ENCODE measurements at regions not wholly inside any gene's neighbourhood (a gene's known extent, or its start where the extent isn't known, plus 50 kb on each side); places are given as distances from the start of the nearest gene placed in this dataset.

DNA sequence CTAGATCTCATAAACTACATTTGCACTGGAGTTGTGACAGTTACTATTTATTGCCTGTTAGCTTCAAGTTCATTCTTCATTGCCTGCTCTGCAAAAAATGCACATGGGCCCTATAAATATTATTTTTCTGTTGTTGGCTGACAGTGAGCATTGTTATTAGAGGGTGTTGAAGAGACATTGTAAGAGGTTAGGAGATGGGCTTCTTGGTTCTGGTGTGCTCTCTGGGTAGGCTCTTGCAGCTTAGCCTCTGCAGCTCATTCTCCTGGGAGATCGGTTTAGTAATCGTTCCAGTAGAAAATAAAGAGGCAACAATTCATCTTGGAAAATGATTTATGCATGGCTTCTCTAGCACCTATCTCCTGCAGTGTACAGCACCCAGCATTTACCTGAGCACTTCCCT is 113.8 kb upstream of the SCN7A start:
- BruUV-seq (replicated peaks): no TSS peak
- Histone ChIP-seq H3K4me3 (ENCODE audit: low read depth, low read length, poor library complexity, severe bottlenecking) (no peak overlapping the region), H3K79me2 (ENCODE audit: insufficient read depth, low read depth, low read length) (no peaks in the 10 kb centered on the region), H2AFZ (ENCODE audit: low read length) (no peak overlapping the region), H3K9me3 (ENCODE audit: low read length) (no peaks in the 10 kb centered on the region), H3K27ac (ENCODE audit: low read depth, low read length, poor library complexity, severe bottlenecking) (no peak overlapping the region), H3K4me2 (ENCODE audit: low read length) (no peak overlapping the region), H3K4me1 (ENCODE audit: insufficient read depth, low read length, poor library complexity, severe bottlenecking) (no peaks in the 10 kb centered on the region), H3K9me2 (ENCODE audit: insufficient read depth, low read length) (no peaks in the 10 kb centered on the region), H4K20me1 (ENCODE audit: insufficient read depth, low read length) (no peaks in the 10 kb centered on the region), H3K36me3 (ENCODE audit: insufficient read depth, low read length) (no peaks in the 10 kb centered on the region)
- intact Hi-C loops (cut with micrococcal nuclease; ENCODE audit: unreplicated experiment): no loop called here
- ChIA-PET CTCF (ENCODE audit: unreplicated experiment) (no interaction called here), POLR2A (no interaction called here)
- TF ChIP-seq EZH2phosphoT487 (IDR thresholded peaks at IDR 0.05; ENCODE audit: borderline replicate concordance, low read depth, low read length): no peak
- TF ChIP-seq, protein P1, sequence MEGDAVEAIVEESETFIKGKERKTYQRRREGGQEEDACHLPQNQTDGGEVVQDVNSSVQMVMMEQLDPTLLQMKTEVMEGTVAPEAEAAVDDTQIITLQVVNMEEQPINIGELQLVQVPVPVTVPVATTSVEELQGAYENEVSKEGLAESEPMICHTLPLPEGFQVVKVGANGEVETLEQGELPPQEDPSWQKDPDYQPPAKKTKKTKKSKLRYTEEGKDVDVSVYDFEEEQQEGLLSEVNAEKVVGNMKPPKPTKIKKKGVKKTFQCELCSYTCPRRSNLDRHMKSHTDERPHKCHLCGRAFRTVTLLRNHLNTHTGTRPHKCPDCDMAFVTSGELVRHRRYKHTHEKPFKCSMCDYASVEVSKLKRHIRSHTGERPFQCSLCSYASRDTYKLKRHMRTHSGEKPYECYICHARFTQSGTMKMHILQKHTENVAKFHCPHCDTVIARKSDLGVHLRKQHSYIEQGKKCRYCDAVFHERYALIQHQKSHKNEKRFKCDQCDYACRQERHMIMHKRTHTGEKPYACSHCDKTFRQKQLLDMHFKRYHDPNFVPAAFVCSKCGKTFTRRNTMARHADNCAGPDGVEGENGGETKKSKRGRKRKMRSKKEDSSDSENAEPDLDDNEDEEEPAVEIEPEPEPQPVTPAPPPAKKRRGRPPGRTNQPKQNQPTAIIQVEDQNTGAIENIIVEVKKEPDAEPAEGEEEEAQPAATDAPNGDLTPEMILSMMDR (conservative IDR thresholded peaks at IDR 0.05; ENCODE audit: low read length): no peak
- DNase-seq (ENCODE audit: low spot score): no peak

DNA sequence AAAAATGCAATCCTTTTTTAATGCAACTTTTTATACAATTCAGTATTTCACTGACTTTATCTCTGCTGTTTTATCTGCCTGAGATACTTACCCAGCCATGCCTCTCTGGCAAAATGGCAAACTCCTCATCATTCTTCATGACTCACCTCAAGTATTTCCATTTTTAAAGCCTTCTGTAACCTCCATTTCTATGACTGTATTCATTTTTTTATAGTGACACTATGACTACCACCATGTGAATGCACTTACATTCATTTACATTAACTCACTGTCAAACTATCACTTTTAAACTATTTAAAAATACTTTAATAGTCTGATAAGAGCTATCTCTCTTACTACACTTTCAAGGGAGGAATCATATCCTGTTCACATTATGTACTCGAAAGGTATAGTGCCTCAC is 99.4 kb upstream of the SCN7A start:
- CTCF ChIA-PET (ENCODE audit: unreplicated experiment): no interaction called here
- intact Hi-C loops (cut with micrococcal nuclease; ENCODE audit: unreplicated experiment): no loop called here

DNA sequence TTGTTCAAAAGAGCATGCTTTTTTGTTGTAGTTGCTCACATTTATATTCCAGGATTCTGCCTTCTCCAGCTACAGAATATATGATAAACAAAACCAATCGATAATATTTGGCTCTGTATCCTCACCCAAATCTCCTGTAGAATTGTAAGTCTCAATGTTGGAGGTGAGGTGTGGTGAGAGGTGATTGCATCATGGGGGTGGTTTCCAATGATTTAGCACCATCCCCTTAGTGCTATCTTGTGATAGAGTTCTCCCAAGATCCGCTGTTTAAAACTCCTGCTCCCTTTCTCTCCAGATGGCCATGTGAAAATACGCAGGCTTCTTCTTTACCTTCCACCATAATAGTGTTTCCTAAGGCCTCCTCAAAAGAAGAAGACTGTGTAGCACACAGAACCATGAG is 98.7 kb upstream of the SCN7A start:
- intact Hi-C loops (cut with micrococcal nuclease; ENCODE audit: unreplicated experiment): no loop called here
- no peaks in the 10 kb centered on the region for H3K4me1 ChIP-seq (ENCODE audit: insufficient read depth, low read length, poor library complexity, severe bottlenecking)
- ChIA-PET CTCF (ENCODE audit: unreplicated experiment) (no interaction called here), POLR2A (no interaction called here)
- no peaks in the 10 kb centered on the region for H3K79me2 ChIP-seq (ENCODE audit: insufficient read depth, low read depth, low read length)
- TF ChIP-seq EZH2phosphoT487 (IDR thresholded peaks at IDR 0.05; ENCODE audit: borderline replicate concordance, low read depth, low read length): no peak
- TF ChIP-seq, protein P1 (conservative IDR thresholded peaks at IDR 0.05; ENCODE audit: low read length): no peak
- H3K4me3 ChIP-seq (ENCODE audit: low read depth, low read length, poor library complexity, severe bottlenecking): no peak overlapping the region
- H3K27ac ChIP-seq (ENCODE audit: low read depth, low read length, poor library complexity, severe bottlenecking): no peak overlapping the region
- BruUV-seq (replicated peaks): no TSS peak
- no peak overlapping the region for H2AFZ ChIP-seq (ENCODE audit: low read length)
- DNase-seq (ENCODE audit: low spot score): no peak
- no peaks in the 10 kb centered on the region for H4K20me1 ChIP-seq (ENCODE audit: insufficient read depth, low read length)
- no peaks in the 10 kb centered on the region for H3K9me2 ChIP-seq (ENCODE audit: insufficient read depth, low read length)
- no peak overlapping the region for H3K4me2 ChIP-seq (ENCODE audit: low read length)
- H3K9me3 ChIP-seq (ENCODE audit: low read length): no peaks in the 10 kb centered on the region
- no peaks in the 10 kb centered on the region for H3K36me3 ChIP-seq (ENCODE audit: insufficient read depth, low read length)

More for the DNA sequence above, 99.4 kb upstream of the SCN7A start:
- no peak for DNase-seq (ENCODE audit: low spot score)
- Histone ChIP-seq H3K9me2 (ENCODE audit: insufficient read depth, low read length) (no peaks in the 10 kb centered on the region), H3K4me3 (ENCODE audit: low read depth, low read length, poor library complexity, severe bottlenecking) (no peak overlapping the region), H3K79me2 (ENCODE audit: insufficient read depth, low read depth, low read length) (no peaks in the 10 kb centered on the region), H3K4me1 (ENCODE audit: insufficient read depth, low read length, poor library complexity, severe bottlenecking) (no peaks in the 10 kb centered on the region), H3K4me2 (ENCODE audit: low read length) (no peak overlapping the region), H2AFZ (ENCODE audit: low read length) (no peak overlapping the region), H3K27ac (ENCODE audit: low read depth, low read length, poor library complexity, severe bottlenecking) (no peak overlapping the region), H3K9me3 (ENCODE audit: low read length) (no peaks in the 10 kb centered on the region), H3K36me3 (ENCODE audit: insufficient read depth, low read length) (no peaks in the 10 kb centered on the region), H4K20me1 (ENCODE audit: insufficient read depth, low read length) (no peaks in the 10 kb centered on the region)
- no peak for TF ChIP-seq EZH2phosphoT487 (IDR thresholded peaks at IDR 0.05; ENCODE audit: borderline replicate concordance, low read depth, low read length)
- TF ChIP-seq, protein P1 (conservative IDR thresholded peaks at IDR 0.05; ENCODE audit: low read length): no peak
- BruUV-seq (replicated peaks): no TSS peak
- POLR2A ChIA-PET: interaction anchor here (0.5 kb wide), 1 partner anchor 61 kb away, joined by 3 read pairs; no protein-coding TSS in a partner anchor
